Activated naive CD4-positive, alpha-beta T cell treated with anti-CD3 and anti-CD28 coated beads, Interleukin-2, amount 50 U/mL, for 16 hours (primary cell): ENCODE measurements at regions not wholly inside any gene's neighbourhood (a gene's known extent, or its start where the extent isn't known, plus 50 kb on each side); places are given as distances from the start of the nearest gene placed in this dataset.
A peak's percentile ranks its signal among the peaks of the same experiment; 100 is the strongest.

Experiments used
- DNase-seq: peaks from one replicate; pipeline ENCODE4 v3.0.0-alpha.2; 2020

DNA sequence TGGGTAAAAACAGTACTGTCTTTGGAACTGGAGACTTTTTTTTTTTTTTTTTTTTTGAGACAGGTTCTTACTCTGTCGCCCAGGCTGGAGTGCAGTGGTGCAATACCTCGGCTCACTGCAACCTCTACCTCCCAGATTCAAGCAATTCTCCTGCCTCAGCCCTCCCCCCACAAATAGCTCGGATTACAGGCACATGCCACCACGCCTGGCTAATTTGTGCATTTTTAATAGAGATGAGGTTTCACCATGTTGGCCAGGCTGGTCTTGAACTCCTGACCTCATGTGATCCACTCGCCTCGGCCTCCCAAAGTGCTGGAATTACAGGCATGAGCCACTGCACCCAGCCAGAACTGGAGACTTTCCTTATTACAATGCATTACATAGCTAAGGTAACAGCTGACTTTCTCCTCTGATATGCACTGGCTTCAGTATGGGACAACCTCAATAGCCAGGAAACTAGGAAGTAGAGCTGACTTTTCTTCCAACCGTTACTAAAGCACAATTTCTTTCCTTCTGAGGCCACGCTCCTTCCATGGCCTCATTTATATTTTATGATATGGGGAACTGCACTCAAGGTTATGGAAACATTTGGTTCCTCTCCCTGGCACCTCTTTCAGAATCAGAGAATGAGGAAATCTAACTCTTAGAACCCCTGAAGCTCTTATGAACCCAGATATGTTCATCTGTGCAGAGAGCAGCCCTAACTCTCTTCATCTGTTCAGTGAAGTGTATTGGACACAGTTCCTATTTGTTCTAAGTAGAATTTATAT, 53.5 kb upstream of the FAM9B start:
- no peak for DNase-seq

DNA sequence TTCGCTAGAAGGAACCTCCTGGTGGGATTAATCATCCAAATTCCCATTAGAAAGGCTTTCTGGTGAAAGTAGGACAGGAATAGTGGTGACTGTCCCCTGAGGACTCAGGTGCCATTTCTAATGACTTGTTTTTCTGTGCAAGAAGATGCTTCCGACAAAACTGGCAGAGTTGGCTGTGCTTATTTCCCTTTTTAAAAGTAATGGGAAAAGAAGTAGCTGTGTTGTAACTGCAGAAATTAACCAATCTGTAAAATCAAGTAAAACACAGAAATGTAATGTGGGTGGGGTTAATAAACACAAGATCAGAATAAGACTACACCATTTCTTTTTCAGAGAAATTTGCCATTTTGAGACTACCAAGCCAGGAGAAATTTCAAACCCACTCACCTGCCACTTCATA, 55.0 kb upstream of the FAM9B start:
- no peak for DNase-seq

DNA sequence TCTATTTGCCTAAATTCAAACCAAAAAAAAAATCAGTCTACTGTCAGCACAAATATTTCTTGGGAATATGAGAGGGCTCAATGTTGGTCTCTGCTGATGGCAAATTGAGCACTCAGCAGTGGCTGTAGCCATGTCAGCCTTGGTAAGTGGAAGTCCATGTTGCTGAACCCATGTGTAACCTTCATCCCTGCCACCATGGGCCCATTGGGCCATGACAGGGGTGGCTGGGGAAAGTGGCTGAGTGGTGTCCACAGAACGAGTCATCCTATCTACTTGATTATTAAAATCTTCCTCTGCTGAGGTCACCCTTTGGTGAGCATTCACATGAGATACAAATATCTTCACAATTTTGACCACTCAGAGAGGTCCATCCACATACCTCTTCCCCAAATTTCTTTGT, 56.8 kb upstream of the FAM9B start:
- DNase-seq = no peak

DNA sequence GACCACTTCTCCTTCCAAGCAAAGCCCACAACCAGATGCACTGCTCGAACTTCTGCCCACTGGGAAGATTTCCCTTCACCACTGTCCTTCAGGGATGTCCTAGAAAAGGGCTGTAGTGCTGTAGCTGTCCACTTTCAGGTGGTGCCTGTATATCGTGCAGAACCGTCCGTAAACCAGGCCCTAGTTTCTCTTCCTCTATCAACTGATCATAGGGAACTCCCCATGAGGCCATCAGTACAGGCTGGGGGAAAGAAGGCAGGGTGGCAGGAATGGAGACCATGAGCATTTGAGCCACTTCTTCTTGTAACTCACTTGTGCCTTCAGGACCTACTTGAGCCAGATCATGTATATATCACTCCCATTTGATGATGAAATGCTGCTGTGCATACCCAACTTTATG, 57.3 kb upstream of the FAM9B start:
- no peak for DNase-seq

- no peak for DNase-seq
Measured at GRCh38 chrX:9102956-9103355, 69.0 kb upstream of the FAM9B start.

- DNase-seq = no peak
Measured at GRCh38 chrX:9108054-9108453, 74.1 kb upstream of the FAM9B start.

- no peak for DNase-seq
Measured at GRCh38 chrX:9110808-9111207, 76.9 kb upstream of the FAM9B start.

GRCh38 chrX:9114245-9114644, 80.3 kb upstream of the FAM9B start:
- DNase-seq = no peak

DNA sequence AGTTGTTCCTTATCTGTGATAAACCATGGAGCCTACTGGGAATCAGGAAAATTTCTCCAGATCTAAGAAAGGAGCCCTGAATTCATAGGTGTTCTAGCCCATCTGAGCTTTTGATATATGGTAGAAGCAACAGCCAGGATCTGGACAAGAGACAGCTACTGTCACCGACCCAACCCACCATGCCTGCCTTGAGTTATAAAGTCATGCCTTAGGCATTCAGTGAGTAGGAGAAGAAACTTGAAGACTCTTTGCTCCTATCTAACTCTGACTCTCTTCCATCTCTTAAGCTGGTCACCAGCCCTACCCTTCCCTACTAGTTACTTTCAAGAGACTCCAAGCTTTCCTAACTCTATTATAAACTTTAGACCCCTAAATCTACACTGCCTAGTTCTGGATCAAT, 83.9 kb upstream of the FAM9B start:
- no peak for DNase-seq

DNA sequence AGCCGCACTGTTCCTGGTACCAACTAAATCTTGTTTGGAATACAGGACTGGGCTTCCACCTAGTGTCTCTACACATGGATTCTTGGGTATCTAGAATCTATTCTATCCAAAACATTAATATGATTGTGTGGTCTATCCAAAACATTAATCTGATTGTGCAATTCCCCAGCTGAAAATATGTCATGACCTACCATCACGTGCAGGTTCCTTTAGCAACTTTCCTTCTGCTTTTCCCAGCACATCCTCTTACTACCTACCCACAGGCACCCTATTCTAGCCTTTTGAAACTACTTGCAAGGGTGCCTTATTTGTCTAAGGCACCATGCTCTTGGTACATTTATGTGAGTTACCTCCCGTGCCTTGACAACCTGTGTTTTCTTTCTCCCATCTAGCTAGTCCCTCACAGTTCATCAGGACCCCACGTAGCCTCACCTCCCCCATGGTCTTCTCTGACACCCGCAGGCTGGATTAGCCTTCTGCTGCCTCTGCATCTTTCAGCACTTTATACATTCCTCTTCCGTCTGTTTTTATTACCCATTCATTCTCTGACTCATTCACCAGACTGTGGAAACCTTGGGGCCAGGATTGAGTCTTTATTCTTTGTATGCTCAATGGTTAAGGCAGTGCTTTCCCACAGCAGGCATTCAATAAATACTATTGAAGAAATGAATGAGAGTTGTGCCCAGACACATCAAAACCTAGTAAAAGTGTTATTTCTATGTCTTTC, 88.8 kb upstream of the FAM9B start:
- DNase-seq = no peak

GRCh38 chrX:9127986-9128385, 94.1 kb upstream of the FAM9B start:
- no peak for DNase-seq

DNA sequence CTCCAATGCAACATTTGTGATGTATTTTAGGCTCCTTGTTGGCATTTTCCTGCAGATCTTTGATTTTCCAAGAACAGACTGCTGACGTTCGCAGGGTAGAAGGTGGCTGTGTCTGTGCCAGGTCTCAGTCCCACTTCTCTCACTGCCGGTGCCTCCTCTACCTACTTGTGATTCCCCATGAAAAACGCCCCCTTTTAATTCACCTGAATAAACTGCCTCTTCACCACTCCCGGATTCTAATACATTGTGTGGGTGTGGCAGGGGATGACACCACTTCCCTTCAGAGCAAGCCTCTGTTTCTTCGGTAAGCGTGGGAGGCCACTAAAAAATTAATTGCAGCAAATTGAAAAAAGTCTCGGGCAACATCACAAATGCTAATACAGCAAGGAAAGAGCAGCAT, 96.1 kb upstream of the FAM9B start:
- no peak for DNase-seq

GRCh38 chrX:9131066-9131465, 97.1 kb upstream of the FAM9B start:
- peak; percentile 13 for DNase-seq

- DNase-seq = no peak
Measured at GRCh38 chrX:9132036-9132638, 98.2 kb upstream of the FAM9B start.

- no peak for DNase-seq
Measured at GRCh38 chrX:9133426-9133825, 99.5 kb upstream of the FAM9B start.

DNA sequence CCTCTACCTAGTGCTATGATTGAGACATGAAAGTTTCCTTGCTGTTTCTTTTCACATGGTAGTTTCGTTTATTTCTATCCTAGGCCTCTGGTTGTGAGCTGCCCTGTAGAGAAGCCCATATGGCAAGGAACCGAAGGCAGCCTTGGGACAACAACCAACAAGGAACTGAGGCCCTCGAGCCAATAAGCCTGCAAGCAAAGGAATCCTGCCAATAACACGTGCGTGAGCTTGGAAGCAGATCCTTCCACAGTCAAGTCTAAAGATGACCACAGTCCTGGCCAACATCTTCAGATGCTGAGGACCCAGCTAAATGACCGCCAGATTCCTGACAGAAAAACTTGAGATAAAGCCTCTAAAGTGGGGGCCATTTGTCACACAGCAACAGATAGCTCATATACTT, 100.4 kb upstream of the FAM9B start:
- DNase-seq = no peak

- DNase-seq = no peak
Measured at GRCh38 chrX:9135901-9136510, 102.1 kb upstream of the FAM9B start.

DNA sequence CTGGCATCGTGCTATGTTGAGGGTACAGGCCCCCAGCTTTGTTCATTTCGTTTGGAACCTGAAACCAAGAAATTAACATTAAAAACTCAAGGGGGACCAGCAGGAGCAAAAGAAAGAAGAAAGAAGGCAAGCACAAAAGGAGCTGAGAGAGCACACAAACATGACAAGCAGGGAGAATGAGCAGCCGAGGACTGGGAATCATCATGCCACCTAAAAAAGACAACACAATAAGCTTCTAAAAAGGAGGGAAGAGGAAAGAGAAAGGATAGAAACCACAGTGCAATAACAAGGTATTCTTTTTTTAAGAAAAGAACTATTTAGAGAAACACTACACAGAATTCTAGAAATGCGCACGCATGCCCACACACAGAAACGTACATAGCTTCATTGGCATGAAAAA, 103.2 kb upstream of the FAM9B start:
- no peak for DNase-seq

DNA sequence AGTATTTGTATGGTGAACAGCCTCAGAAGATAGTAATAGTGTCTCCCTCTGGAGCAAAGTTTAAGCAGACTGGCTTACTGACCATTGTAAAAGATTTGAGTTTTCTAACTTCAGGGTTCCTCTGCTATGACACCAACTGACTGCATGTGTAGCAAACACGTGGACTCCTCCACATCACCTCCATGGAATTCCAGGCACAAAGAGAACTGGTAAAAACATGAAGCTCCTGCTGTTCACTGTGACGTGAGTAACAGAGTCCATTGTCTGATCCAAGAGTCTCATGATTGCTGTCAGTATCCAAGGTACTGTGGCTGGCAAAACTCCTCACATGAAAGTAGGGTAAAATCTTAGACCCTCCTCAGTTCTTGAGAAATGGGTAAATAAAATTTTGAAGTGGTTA, 107.6 kb upstream of the FAM9B start:
- DNase-seq = no peak

DNA sequence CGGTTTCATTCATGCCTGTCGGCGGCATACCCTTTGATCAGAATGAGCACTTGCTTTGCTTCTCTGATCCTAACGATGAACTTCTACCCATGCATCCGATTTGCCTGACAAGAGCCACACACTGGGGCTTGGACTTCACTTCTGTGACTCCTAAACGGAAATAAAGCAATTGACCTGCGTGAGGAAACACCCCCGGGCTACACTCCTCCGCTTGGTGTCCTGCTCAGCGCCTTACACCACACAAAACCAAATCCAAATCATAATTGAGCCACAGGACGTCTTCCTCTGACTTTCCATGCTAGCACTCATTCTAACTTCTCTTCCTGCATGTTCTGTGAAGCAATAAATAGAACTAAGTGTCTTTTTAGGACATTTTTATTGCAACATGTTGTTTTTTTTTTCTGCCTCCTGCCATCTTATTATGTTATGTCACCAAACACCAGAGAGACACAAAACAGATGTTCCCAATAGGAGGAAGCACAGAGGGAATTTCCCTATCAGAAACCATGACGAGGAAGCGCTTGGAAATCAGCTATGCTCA, 110.8 kb upstream of the FAM9B start:
- DNase-seq = no peak

DNA sequence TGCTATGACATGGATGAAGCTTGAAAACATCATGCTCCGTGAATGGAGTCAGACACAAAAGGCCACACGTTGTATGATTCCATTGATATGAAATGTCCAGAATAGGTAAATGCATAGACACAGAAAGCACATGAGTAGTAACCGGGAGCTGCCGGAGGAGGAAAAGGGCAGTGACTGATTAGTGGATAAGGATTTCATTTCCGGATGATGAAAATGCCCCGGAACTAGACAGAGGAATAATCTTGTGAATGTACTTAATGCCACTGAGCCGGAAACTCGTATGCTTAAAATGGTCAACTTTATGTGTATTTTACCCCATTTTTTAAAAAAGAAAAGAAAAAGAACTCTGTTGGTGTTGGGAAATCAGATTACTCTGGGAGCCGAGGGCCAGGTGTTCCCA, 112.7 kb upstream of the FAM9B start:
- no peak for DNase-seq

DNA sequence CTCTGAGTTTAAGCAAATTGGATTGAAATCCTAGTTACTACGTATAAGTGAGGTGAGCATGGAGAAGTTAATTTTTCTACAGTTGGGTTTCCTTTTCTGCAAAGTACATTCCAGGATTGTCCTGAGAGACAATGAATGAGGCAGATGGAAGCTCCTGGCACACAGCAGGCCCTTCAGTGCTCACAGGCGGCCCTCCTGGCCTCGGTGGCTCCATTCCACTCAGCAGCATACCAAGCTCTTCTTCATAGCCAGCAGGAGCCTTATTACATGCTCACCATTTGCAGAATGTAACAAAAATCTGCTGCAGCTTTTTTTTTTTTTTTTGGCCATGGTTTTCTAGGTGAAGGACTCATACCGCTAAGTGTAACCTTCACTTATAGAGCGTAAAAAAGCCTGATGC, 113.2 kb upstream of the FAM9B start:
- no peak for DNase-seq

- no peak for DNase-seq
Measured at GRCh38 chrX:9147726-9148125, 113.8 kb upstream of the FAM9B start.
